ENCODE measurements at regions not wholly inside any gene's neighbourhood (a gene's known extent, or its start where the extent isn't known, plus 50 kb on each side); places are given as distances from the start of the nearest gene placed in this dataset.
A peak's percentile ranks its signal among the peaks of the same experiment; 100 is the strongest.

- H3K27me3 ChIP-seq (ENCODE audit: insufficient read depth in 3 of 3, low read length in 2 of 3): no peaks in the 10 kb centered on the region
- intact Hi-C loops (cut with DNase I): no loop called here
- WGBS, 3 donors: 80 to 91% (median 87%) methylated on average over 6 of the region's 6 CpGs
- H3K27ac ChIP-seq: no peak overlapping the region
- H3K4me3 ChIP-seq: no peak overlapping the region
- TF ChIP-seq CTCF (IDR thresholded peaks at IDR 0.05): no peak
- DNase-seq (no peak), ATAC-seq (no peak)
- H3K9me3 ChIP-seq: no peaks in the 10 kb centered on the region
- no peaks in the 10 kb centered on the region for H3K36me3 ChIP-seq (ENCODE audit: insufficient read depth in 1 of 2, low read depth in 1 of 2)
- no peaks in the 10 kb centered on the region for H3K4me1 ChIP-seq
Observed at GRCh38 chr1:191016765-191017164, 539.1 kb upstream of the BRINP3 start.

GRCh38 chr1:191022856-191023255, 545.2 kb upstream of the BRINP3 start:
- Histone ChIP-seq H3K27me3 (ENCODE audit: insufficient read depth in 3 of 3, low read length in 2 of 3) (no peaks in the 10 kb centered on the region), H3K27ac (no peak overlapping the region), H3K4me1 (no peaks in the 10 kb centered on the region), H3K36me3 (ENCODE audit: insufficient read depth in 1 of 2, low read depth in 1 of 2) (no peaks in the 10 kb centered on the region), H3K9me3 (no peaks in the 10 kb centered on the region), H3K4me3 (no peak overlapping the region)
- ATAC-seq (no peak), DNase-seq (no peak)
- TF ChIP-seq CTCF (IDR thresholded peaks at IDR 0.05): no peak
- WGBS, 3 donors: 74 to 90% (median 76%) methylated on average over 1 of the region's 1 CpG
- intact Hi-C loops (cut with DNase I): no loop called here

- 92 to 95% (median 92%) methylated on average over 26 to 33 of the region's 33 CpGs for WGBS, 3 donors
- no peaks in the 10 kb centered on the region for H3K36me3 ChIP-seq (ENCODE audit: insufficient read depth in 1 of 2, low read depth in 1 of 2)
- intact Hi-C loops (cut with DNase I): no loop called here
- H3K4me1 ChIP-seq: no peaks in the 10 kb centered on the region
- no peaks in the 10 kb centered on the region for H3K27me3 ChIP-seq (ENCODE audit: insufficient read depth in 3 of 3, low read length in 2 of 3)
- no peak for TF ChIP-seq CTCF (IDR thresholded peaks at IDR 0.05)
- no peak overlapping the region for H3K4me3 ChIP-seq
- H3K27ac ChIP-seq: no peak overlapping the region
- ATAC-seq: no peak
- no peaks in the 10 kb centered on the region for H3K9me3 ChIP-seq
- peak in 1 of 2 donors; percentile 46 for DNase-seq
Observed at GRCh38 chr1:191025896-191026642, 548.4 kb upstream of the BRINP3 start.

GRCh38 chr1:191026828-191027227, 549.2 kb upstream of the BRINP3 start:
- Histone ChIP-seq H3K9me3 (no peaks in the 10 kb centered on the region), H3K27ac (no peak overlapping the region), H3K36me3 (ENCODE audit: insufficient read depth in 1 of 2, low read depth in 1 of 2) (no peaks in the 10 kb centered on the region), H3K27me3 (ENCODE audit: insufficient read depth in 3 of 3, low read length in 2 of 3) (no peaks in the 10 kb centered on the region), H3K4me1 (no peaks in the 10 kb centered on the region), H3K4me3 (no peak overlapping the region)
- DNase-seq: no peak
- TF ChIP-seq CTCF (IDR thresholded peaks at IDR 0.05): no peak
- intact Hi-C loops (cut with DNase I): no loop called here
- no peak for ATAC-seq
- 64 to 82% (median 79%) methylated on average over 5 of the region's 5 CpGs for WGBS, 3 donors

DNA sequence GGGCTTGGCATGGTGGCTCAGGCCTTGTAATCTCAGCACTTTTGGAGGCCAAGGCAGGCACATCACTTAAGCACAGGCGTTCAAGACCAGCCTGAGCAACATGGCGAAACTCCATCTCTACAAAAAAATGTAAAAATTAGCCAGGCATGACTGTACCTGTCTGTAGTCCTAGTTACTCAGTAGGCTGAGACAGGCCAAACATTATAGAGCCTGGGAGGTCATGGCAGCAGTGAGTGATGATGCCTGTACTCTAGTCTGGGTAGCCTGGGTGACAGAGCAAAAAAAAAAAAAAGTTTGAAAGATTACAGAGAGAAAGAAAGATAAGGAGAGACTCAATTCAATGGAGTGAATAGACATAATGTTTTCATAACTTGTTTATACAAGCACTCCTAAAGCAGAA, 556.5 kb upstream of the BRINP3 start:
- no peaks in the 10 kb centered on the region for H3K4me1 ChIP-seq
- no peaks in the 10 kb centered on the region for H3K27me3 ChIP-seq (ENCODE audit: insufficient read depth in 3 of 3, low read length in 2 of 3)
- no peak for TF ChIP-seq CTCF (IDR thresholded peaks at IDR 0.05)
- no peak for DNase-seq
- no peak overlapping the region for H3K4me3 ChIP-seq
- 85 to 94% (median 93%) methylated on average over 2 of the region's 2 CpGs for WGBS, 3 donors
- intact Hi-C loops (cut with DNase I): no loop called here
- no peak overlapping the region for H3K27ac ChIP-seq
- no peak for ATAC-seq
- H3K36me3 ChIP-seq (ENCODE audit: insufficient read depth in 1 of 2, low read depth in 1 of 2): no peaks in the 10 kb centered on the region
- H3K9me3 ChIP-seq: no peaks in the 10 kb centered on the region

All from psoas muscle (tissue), 7 donors.